Left cardiac atrium (tissue), 4 donors: ENCODE measurements at regions not wholly inside any gene's neighbourhood (a gene's known extent, or its start where the extent isn't known, plus 50 kb on each side); places are given as distances from the start of the nearest gene placed in this dataset.

Experiments used
- ATAC-seq, 2 donors: fragments of 200-7000 bp; cut with Tn5 transposase; one replicate each; pipeline ENCODE4 v1.9.1; 2020; ENCODE audit warnings: mild to moderate bottlenecking in 2 of 2, moderate library complexity in 2 of 2
- DNase-seq: peaks from one replicate; pipeline ENCODE4 v3.0.0-alpha.2; 2020
- intact Hi-C, 2 donors: fragments of 100-400 bp; cut with DNase I; formaldehyde crosslinking; loops; one replicate each; pipeline versions ENCODE4 v1.14.1 to v1.15.1; 2022 to 2023
- donor health status: DM: no; HTN: yes; CAD: no.
- donor health status: DM: no; HTN: yes; CAD: no; lungs with severe emphysema.
- donor health status: DM: yes; HTN: yes; CAD: no.
- donor health status: Dilated cardiomyopathy.

DNA sequence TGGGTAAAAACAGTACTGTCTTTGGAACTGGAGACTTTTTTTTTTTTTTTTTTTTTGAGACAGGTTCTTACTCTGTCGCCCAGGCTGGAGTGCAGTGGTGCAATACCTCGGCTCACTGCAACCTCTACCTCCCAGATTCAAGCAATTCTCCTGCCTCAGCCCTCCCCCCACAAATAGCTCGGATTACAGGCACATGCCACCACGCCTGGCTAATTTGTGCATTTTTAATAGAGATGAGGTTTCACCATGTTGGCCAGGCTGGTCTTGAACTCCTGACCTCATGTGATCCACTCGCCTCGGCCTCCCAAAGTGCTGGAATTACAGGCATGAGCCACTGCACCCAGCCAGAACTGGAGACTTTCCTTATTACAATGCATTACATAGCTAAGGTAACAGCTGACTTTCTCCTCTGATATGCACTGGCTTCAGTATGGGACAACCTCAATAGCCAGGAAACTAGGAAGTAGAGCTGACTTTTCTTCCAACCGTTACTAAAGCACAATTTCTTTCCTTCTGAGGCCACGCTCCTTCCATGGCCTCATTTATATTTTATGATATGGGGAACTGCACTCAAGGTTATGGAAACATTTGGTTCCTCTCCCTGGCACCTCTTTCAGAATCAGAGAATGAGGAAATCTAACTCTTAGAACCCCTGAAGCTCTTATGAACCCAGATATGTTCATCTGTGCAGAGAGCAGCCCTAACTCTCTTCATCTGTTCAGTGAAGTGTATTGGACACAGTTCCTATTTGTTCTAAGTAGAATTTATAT, 53.5 kb upstream of the FAM9B start:
- DNase-seq (no peak), ATAC-seq (no peak)
- intact Hi-C loops, result no loop called here

DNA sequence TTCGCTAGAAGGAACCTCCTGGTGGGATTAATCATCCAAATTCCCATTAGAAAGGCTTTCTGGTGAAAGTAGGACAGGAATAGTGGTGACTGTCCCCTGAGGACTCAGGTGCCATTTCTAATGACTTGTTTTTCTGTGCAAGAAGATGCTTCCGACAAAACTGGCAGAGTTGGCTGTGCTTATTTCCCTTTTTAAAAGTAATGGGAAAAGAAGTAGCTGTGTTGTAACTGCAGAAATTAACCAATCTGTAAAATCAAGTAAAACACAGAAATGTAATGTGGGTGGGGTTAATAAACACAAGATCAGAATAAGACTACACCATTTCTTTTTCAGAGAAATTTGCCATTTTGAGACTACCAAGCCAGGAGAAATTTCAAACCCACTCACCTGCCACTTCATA, 55.0 kb upstream of the FAM9B start:
- ATAC-seq (no peak), DNase-seq (no peak)
- intact Hi-C loops, result no loop called here

DNA sequence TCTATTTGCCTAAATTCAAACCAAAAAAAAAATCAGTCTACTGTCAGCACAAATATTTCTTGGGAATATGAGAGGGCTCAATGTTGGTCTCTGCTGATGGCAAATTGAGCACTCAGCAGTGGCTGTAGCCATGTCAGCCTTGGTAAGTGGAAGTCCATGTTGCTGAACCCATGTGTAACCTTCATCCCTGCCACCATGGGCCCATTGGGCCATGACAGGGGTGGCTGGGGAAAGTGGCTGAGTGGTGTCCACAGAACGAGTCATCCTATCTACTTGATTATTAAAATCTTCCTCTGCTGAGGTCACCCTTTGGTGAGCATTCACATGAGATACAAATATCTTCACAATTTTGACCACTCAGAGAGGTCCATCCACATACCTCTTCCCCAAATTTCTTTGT, 56.8 kb upstream of the FAM9B start:
- intact Hi-C loops, result no loop called here
- no peak for DNase-seq

DNA sequence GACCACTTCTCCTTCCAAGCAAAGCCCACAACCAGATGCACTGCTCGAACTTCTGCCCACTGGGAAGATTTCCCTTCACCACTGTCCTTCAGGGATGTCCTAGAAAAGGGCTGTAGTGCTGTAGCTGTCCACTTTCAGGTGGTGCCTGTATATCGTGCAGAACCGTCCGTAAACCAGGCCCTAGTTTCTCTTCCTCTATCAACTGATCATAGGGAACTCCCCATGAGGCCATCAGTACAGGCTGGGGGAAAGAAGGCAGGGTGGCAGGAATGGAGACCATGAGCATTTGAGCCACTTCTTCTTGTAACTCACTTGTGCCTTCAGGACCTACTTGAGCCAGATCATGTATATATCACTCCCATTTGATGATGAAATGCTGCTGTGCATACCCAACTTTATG, 57.3 kb upstream of the FAM9B start:
- intact Hi-C loops, result no loop called here
- ATAC-seq (no peak), DNase-seq (no peak)

More for the DNA sequence above, 56.8 kb upstream of the FAM9B start:
- no peak for ATAC-seq

DNA sequence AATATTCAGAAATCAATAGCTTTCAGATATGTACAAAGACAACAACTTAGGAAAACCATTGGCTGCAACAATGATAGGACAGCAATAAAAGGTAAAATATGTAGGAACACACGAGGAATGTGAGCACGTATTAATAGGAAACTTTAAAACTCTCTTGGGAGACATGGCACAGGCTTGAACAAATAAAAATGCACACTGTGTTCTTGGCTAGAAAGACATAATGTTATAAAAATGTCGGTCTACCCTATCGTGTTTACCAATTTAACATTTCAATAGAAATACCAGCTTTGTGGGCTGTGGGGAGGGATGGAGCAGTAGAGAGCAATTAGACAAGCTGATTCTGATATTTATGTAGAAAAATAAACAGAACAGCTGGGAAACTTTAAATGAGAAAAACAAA, 69.0 kb upstream of the FAM9B start:
- intact Hi-C loops, result no loop called here
- ATAC-seq (no peak), DNase-seq (no peak)

DNA sequence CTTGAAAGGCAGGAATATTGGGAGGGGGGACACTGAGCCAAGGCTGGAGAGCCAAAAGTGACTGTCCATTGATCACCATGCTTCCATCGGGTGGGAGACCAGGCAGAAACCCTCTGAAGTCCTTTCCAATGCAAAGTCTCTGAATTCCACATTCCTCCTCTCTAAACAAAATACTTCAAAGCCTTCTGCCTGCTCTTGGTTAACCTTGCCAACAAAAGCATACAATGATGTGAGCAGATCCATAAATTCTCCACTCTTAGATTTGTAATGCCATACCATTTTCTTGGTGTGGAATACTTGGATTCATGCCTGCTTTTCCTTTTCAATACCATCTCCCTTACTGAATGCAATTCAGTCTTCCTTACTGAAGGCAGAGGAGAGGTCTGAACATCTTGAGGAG, 74.1 kb upstream of the FAM9B start:
- DNase-seq (no peak), ATAC-seq (no peak)
- intact Hi-C loops, result no loop called here

DNA sequence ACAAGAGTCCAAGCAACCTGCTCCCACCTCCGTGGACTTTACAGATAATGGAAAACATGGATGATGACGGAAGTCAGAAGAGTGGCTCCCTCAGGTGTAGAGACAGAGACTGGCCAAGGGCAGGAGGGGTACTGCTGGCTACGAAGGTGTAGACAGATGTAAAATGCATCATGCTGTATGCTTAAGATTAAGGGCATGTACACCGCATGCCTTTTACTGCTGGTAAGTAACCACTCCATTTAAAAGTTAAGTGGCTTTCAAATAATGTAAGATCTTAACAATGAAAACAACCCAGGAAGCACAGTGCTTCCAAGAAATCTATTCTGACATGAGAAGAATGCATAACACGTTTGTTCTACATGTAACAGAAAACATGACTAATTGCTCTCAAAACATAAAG, 76.9 kb upstream of the FAM9B start:
- intact Hi-C loops, result no loop called here
- no peak for ATAC-seq
- no peak for DNase-seq

DNA sequence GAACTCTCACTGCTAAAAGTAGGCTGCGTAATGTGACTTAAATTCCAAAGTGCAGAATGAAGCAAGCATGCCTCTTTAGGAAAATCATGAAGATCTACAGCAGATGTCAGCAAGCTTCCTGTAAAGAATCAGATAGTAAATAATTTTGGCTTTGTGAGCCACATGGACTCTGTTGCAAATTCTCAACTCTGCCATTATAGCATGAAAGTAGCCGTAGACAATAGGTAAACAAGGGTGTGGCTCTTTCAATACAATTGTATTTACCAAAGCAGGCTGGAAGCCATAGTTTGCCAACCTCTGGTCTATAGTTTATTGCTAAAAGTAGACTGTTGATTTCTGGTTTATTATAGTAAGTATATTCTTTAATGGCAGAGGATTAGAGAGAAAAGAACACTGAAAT, 80.3 kb upstream of the FAM9B start:
- DNase-seq (no peak), ATAC-seq (no peak)
- intact Hi-C loops, result no loop called here

DNA sequence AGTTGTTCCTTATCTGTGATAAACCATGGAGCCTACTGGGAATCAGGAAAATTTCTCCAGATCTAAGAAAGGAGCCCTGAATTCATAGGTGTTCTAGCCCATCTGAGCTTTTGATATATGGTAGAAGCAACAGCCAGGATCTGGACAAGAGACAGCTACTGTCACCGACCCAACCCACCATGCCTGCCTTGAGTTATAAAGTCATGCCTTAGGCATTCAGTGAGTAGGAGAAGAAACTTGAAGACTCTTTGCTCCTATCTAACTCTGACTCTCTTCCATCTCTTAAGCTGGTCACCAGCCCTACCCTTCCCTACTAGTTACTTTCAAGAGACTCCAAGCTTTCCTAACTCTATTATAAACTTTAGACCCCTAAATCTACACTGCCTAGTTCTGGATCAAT, 83.9 kb upstream of the FAM9B start:
- intact Hi-C loops, result no loop called here
- ATAC-seq (no peak), DNase-seq (no peak)

DNA sequence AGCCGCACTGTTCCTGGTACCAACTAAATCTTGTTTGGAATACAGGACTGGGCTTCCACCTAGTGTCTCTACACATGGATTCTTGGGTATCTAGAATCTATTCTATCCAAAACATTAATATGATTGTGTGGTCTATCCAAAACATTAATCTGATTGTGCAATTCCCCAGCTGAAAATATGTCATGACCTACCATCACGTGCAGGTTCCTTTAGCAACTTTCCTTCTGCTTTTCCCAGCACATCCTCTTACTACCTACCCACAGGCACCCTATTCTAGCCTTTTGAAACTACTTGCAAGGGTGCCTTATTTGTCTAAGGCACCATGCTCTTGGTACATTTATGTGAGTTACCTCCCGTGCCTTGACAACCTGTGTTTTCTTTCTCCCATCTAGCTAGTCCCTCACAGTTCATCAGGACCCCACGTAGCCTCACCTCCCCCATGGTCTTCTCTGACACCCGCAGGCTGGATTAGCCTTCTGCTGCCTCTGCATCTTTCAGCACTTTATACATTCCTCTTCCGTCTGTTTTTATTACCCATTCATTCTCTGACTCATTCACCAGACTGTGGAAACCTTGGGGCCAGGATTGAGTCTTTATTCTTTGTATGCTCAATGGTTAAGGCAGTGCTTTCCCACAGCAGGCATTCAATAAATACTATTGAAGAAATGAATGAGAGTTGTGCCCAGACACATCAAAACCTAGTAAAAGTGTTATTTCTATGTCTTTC, 88.8 kb upstream of the FAM9B start:
- intact Hi-C loops, result no loop called here
- no peak for DNase-seq
- no peak for ATAC-seq

DNA sequence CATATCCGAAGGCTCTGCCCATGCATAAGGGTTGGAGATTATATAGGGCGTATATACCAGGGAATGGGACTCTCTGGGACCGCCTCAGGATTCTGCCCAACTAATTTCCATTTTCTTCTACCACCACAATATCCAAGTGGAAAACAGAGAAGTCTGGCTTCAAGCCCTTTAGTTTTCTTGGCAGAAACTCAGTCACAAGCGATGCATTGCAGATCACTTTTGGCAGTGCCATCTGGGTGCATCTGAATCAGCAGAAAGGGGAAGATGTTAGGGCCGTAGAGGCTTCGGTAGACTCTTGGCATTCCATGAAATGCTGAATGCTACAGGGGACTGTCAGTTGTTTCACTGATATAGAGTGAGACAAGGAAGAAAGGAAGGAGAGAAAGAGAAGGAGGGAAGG, 94.1 kb upstream of the FAM9B start:
- ATAC-seq (no peak), DNase-seq (no peak)
- intact Hi-C loops, result no loop called here

DNA sequence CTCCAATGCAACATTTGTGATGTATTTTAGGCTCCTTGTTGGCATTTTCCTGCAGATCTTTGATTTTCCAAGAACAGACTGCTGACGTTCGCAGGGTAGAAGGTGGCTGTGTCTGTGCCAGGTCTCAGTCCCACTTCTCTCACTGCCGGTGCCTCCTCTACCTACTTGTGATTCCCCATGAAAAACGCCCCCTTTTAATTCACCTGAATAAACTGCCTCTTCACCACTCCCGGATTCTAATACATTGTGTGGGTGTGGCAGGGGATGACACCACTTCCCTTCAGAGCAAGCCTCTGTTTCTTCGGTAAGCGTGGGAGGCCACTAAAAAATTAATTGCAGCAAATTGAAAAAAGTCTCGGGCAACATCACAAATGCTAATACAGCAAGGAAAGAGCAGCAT, 96.1 kb upstream of the FAM9B start:
- intact Hi-C loops, result no loop called here
- no peak for ATAC-seq
- no peak for DNase-seq

DNA sequence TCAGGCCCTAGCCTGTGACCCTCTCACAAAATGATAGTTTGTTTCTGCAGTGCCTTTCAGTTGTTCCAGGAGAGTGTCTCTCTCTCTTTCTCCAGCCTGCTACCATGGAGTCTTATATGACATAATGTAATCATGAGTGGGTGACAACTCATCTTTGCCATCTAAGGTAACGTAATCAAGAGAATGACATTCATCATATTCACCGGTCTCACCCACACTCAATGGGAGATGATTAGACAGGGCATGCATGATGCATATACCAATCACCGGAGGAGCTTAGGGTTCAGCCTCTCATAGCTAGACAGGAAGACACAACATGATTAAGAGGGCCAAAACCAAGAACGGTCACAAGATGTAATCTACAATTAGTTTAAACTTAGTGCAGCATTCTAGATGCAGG, 97.1 kb upstream of the FAM9B start:
- ATAC-seq, result no peak
- DNase-seq, result no peak

DNA sequence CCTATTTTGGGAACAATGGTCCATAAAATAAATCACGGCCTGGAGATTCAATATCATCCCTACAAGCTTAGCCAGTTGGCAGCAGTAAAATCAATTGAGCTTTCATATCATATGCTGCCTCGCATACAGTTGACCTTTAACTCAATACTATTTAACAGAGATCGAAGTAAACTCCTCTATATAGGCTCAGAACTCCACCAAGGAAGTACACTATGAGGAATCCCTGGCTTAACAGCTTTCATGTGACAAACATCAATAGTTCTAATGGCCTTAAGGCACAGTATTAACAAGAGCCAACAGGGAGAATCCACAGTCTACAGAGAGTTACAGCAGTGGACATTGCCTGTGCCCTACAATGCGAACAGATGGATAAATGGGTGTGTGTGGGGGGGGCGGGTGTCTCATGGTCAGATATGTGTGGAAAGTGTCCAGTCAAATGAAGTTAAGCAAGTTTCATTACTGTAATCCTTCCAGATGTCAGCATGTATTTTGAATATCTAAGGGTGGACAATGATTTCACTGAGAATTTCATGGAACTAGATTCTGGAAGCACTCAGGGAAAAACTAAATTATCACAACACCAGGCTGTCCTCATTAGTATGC, 98.2 kb upstream of the FAM9B start:
- no peak for DNase-seq
- intact Hi-C loops, result no loop called here

More for the DNA sequence above, 97.1 kb upstream of the FAM9B start:
- intact Hi-C loops, result no loop called here

DNA sequence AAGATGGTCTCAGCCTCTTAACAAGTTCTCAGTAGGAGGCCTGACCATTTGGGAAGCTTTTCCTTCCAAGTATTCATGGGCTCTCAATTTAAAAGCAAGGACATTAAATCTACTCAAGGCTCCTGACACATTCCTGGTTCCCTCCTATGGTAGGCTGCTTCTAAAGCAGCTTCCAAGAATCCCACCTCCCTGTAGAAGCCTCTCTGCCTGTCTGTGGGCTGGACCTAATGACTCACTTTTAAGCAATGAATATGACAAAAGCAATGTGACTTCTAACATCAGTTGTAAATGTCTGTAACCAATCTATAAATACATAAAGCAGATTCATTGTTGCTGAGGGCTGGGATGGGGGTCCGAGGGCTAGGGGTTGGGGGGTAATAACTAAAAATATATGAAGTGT, 99.5 kb upstream of the FAM9B start:
- intact Hi-C loops, result no loop called here

More for the DNA sequence above, 98.2 kb upstream of the FAM9B start:
- ATAC-seq, result no peak

DNA sequence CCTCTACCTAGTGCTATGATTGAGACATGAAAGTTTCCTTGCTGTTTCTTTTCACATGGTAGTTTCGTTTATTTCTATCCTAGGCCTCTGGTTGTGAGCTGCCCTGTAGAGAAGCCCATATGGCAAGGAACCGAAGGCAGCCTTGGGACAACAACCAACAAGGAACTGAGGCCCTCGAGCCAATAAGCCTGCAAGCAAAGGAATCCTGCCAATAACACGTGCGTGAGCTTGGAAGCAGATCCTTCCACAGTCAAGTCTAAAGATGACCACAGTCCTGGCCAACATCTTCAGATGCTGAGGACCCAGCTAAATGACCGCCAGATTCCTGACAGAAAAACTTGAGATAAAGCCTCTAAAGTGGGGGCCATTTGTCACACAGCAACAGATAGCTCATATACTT, 100.4 kb upstream of the FAM9B start:
- DNase-seq (no peak), ATAC-seq (no peak)
- intact Hi-C loops, result no loop called here

More for the DNA sequence above, 99.5 kb upstream of the FAM9B start:
- ATAC-seq (no peak), DNase-seq (no peak)

DNA sequence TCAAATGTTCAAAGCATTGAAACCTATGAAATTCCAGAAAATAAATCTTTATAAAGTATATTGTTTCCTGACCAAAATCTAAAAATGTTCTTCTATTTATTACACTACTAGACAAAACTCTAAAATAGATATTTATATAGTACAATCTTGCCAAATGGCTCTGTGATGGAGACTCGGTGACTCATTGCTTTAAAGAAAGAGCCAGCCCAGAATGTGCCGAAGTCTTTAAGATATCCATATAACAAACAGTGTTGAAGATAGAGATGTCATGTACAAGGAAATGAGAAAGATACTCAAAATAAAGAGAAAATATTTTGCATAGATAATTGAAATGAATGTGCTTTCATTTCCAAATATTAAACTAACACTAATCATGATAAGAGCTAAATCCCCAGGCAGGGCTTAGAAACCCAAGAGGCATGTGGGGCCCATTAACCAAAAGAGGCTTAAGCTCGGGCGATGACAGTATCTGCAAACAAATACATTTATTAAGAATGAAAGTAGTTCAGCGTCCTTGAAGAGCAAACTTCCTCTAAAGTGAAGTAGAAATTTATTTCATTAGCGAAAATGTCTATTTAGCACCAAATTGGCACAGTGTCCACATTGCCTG, 102.1 kb upstream of the FAM9B start:
- ATAC-seq (no peak), DNase-seq (no peak)
- intact Hi-C loops, result no loop called here

DNA sequence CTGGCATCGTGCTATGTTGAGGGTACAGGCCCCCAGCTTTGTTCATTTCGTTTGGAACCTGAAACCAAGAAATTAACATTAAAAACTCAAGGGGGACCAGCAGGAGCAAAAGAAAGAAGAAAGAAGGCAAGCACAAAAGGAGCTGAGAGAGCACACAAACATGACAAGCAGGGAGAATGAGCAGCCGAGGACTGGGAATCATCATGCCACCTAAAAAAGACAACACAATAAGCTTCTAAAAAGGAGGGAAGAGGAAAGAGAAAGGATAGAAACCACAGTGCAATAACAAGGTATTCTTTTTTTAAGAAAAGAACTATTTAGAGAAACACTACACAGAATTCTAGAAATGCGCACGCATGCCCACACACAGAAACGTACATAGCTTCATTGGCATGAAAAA, 103.2 kb upstream of the FAM9B start:
- DNase-seq (no peak), ATAC-seq (no peak)
- intact Hi-C loops, result no loop called here

DNA sequence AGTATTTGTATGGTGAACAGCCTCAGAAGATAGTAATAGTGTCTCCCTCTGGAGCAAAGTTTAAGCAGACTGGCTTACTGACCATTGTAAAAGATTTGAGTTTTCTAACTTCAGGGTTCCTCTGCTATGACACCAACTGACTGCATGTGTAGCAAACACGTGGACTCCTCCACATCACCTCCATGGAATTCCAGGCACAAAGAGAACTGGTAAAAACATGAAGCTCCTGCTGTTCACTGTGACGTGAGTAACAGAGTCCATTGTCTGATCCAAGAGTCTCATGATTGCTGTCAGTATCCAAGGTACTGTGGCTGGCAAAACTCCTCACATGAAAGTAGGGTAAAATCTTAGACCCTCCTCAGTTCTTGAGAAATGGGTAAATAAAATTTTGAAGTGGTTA, 107.6 kb upstream of the FAM9B start:
- intact Hi-C loops, result no loop called here
- DNase-seq (no peak), ATAC-seq (no peak)

DNA sequence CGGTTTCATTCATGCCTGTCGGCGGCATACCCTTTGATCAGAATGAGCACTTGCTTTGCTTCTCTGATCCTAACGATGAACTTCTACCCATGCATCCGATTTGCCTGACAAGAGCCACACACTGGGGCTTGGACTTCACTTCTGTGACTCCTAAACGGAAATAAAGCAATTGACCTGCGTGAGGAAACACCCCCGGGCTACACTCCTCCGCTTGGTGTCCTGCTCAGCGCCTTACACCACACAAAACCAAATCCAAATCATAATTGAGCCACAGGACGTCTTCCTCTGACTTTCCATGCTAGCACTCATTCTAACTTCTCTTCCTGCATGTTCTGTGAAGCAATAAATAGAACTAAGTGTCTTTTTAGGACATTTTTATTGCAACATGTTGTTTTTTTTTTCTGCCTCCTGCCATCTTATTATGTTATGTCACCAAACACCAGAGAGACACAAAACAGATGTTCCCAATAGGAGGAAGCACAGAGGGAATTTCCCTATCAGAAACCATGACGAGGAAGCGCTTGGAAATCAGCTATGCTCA, 110.8 kb upstream of the FAM9B start:
- DNase-seq, result no peak
- intact Hi-C loops, result no loop called here
- ATAC-seq, result no peak
